Heart left ventricle (tissue), 13 donors: ENCODE measurements at regions not wholly inside any gene's neighbourhood (a gene's known extent, or its start where the extent isn't known, plus 50 kb on each side); places are given as distances from the start of the nearest gene placed in this dataset.
"Not testable (repeated sequence)": the region's sequence is repeated elsewhere in the genome, so short reads cannot be mapped to it uniquely, and the experiment has no call there.

ENCODE experiments used
- CTCF ChIP-seq, 12 donors: fragments of 200-600 bp; sonication (generic) in 4 of 12; IDR thresholded peaks; one replicate each; pipeline versions ENCODE4 v1.5.0 to v1.8.0; 2018 to 2022; ENCODE audit warnings: antibody characterized with exemption in 12 of 12, mild to moderate bottlenecking in 5 of 12
- POLR2A ChIP-seq, 2 donors: fragments of 450-650 bp; IDR thresholded peaks; one replicate each; pipeline ENCODE4 v1.6.1; 2017; ENCODE audit warnings: antibody characterized with exemption in 2 of 2, mild to moderate bottlenecking in 2 of 2, moderate library complexity in 2 of 2
- donor health status: ischemic (EF 13 %, LVEDD 7.1; RV severe dilation, severe dysfunction).
- donor health status: DM: no; HTN: yes; CAD: no.
- donor health status: DM: no; HTN: no; CAD: no.
- donor health status: ischemic (EF 25% LVEDD 6.9; RV normal size, moderate dysfunction).
- donor health status: ischemic (EF 25% LVEDD 5.7; RV mildly dilated, moderate dysfunction).
- donor health status: ischemic (EF 35%, LVEDD 5.7; RV mildly dilated, moderate dysfunction).
- donor health status: nonischemic (EF 11% LVEDD 7.7; RV severe dilation, severe dysfunction).
- donor health status: DM: yes; HTN: yes; CAD: no.
- donor health status: PGD.
- donor health status: ischemic (EF 29% LVEDD 5.4; RV normal size, mild dysfunction).
- donor health status: nonischemic (EF 23%, LVEDD 6.1; RV moderate dilation, normal function).

- not testable (repeated sequence) for TF ChIP-seq CTCF, POLR2A (IDR thresholded peaks at IDR 0.05)
Measured at GRCh38 chr1:224839648-224840300, 89.7 kb upstream of the DNAH14 start.
